ENCODE measurements at regions not wholly inside any gene's neighbourhood (a gene's known extent, or its start where the extent isn't known, plus 50 kb on each side); places are given as distances from the start of the nearest gene placed in this dataset.

GRCh38 chr15:88334436-88334835, 77.9 kb upstream of the NTRK3 start:
- no peak overlapping the region for H3K27ac ChIP-seq
- no peaks in the 10 kb centered on the region for H3K9me3 ChIP-seq
- H3K4me3 ChIP-seq: no peak overlapping the region
- 37 to 41% methylated on average over 4 of the region's 4 CpGs for WGBS, 2 donors
- TF ChIP-seq EP300 (IDR thresholded peaks at IDR 0.05) (no peak), CTCF (IDR thresholded peaks at IDR 0.05) (no peak), POLR2A (IDR thresholded peaks at IDR 0.05) (no peak)
- no peak for DNase-seq (ENCODE audit: low spot score in 2 of 2)
- H3K36me3 ChIP-seq: no peaks in the 10 kb centered on the region
- no peaks in the 10 kb centered on the region for H3K4me1 ChIP-seq
- H3K27me3 ChIP-seq: no peaks in the 10 kb centered on the region

DNA sequence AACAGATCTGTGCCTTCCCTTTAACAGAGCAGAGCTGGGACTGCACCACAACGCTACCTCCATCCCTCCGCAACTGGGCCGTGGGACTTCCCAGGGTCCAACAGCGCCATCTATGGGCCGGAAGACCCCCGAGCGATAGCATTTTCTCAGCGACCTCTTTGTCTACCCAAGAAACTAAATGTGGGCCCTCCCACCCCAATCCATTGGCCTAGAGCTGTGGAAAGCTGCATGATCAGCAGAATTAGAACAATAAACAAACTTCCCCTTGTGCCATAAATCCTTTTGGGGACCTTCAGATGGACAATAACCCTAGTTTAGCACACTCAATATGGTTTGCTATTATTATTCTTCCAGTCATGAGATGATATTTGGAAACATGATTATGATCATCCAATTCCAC, 74.8 kb upstream of the NTRK3 start:
- Histone ChIP-seq H3K27ac (no peak overlapping the region), H3K4me1 (no peaks in the 10 kb centered on the region), H3K9me3 (no peaks in the 10 kb centered on the region), H3K4me3 (no peak overlapping the region), H3K27me3 (no peaks in the 10 kb centered on the region), H3K36me3 (no peaks in the 10 kb centered on the region)
- WGBS, 2 donors: 9 to 27% methylated on average over 8 of the region's 8 CpGs
- TF ChIP-seq CTCF (IDR thresholded peaks at IDR 0.05) (no peak), EP300 (IDR thresholded peaks at IDR 0.05) (no peak), POLR2A (IDR thresholded peaks at IDR 0.05) (no peak)
- DNase-seq (ENCODE audit: low spot score in 2 of 2): no peak

- H3K36me3 ChIP-seq: no peaks in the 10 kb centered on the region
- WGBS, 2 donors: 90% methylated on average over 3 of the region's 3 CpGs
- no peak overlapping the region for H3K27ac ChIP-seq
- no peak for DNase-seq (ENCODE audit: low spot score in 2 of 2)
- no peak overlapping the region for H3K4me3 ChIP-seq
- H3K9me3 ChIP-seq: no peaks in the 10 kb centered on the region
- no peaks in the 10 kb centered on the region for H3K27me3 ChIP-seq
- TF ChIP-seq CTCF (IDR thresholded peaks at IDR 0.05): no peak
- TF ChIP-seq POLR2A (IDR thresholded peaks at IDR 0.05): no peak
- no peak for TF ChIP-seq EP300 (IDR thresholded peaks at IDR 0.05)
- no peaks in the 10 kb centered on the region for H3K4me1 ChIP-seq
Observed at GRCh38 chr15:88326924-88327323, 70.4 kb upstream of the NTRK3 start.

DNA sequence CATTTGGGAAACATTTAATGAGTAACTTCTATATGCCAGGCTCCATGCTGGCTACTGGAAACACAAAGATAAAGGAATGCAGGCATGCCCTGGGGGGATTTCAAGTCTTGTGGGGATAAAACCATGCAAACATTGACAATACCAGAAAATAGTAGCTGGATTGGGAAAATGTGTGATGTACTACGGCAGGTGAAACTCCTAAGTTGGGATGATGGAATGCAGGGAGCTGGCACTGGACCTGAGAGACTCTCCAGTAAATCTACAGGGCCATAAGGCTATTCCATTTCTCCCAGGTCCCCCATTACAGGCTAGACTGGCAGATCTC, 68.2 kb upstream of the NTRK3 start:
- no peaks in the 10 kb centered on the region for H3K36me3 ChIP-seq
- no peaks in the 10 kb centered on the region for H3K27me3 ChIP-seq
- TF ChIP-seq EP300 (IDR thresholded peaks at IDR 0.05) (no peak), POLR2A (IDR thresholded peaks at IDR 0.05) (no peak), CTCF (IDR thresholded peaks at IDR 0.05) (no peak)
- no peak for DNase-seq (ENCODE audit: low spot score in 2 of 2)
- H3K27ac ChIP-seq: no peak overlapping the region
- no peaks in the 10 kb centered on the region for H3K9me3 ChIP-seq
- H3K4me3 ChIP-seq: no peak overlapping the region
- WGBS, 2 donors: 88 to 94% methylated on average over 1 of the region's 1 CpG
- no peaks in the 10 kb centered on the region for H3K4me1 ChIP-seq

DNA sequence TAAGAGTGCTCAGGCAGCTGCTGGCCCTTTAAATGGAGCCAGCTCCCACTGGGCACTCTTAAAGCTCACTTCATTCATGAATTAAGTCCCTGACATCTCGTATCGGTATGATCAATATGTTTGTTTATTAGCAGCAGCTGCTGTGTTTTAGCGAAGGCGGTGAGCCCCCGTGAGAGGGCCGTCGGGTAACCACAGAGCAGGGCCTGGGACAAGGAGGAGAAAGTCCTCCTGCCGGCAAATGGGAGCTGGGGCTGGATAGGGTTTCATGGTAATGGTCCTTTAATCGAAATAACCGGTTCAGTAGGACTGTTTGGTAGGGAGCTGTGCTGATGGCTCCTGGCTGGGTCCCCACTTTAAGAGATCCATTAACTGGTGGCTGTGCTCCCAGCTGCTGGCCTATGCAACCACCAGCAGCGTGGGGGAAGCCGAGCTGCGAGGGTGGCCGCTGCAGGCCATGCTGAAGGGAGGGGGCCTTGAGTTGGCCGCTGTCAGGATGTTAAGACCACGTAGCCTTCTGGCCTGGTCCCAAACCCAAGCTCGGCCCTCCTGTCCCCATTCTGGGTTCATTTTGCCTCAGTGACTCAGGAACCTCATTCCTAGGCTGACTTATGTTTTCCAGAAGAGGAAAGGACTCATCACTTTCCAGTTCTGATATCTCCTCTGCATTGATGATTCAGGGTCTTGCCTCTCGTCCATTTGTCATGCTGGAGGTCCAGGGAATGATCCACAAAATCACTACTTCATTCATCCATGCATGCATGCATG, 67.6 kb upstream of the NTRK3 start:
- no peak for TF ChIP-seq POLR2A (IDR thresholded peaks at IDR 0.05)
- TF ChIP-seq EP300 (IDR thresholded peaks at IDR 0.05): no peak
- TF ChIP-seq CTCF (IDR thresholded peaks at IDR 0.05): no peak

More for the DNA sequence above, 67.6 kb upstream of the NTRK3 start:
- no peaks in the 10 kb centered on the region for H3K36me3 ChIP-seq
- no peaks in the 10 kb centered on the region for H3K9me3 ChIP-seq
- no peak overlapping the region for H3K4me3 ChIP-seq
- H3K4me1 ChIP-seq: no peaks in the 10 kb centered on the region
- H3K27me3 ChIP-seq: no peaks in the 10 kb centered on the region
- H3K27ac ChIP-seq: no peak overlapping the region
- DNase-seq (ENCODE audit: low spot score in 2 of 2): no peak
- 76 to 85% methylated on average over 18 of the region's 18 CpGs for WGBS, 2 donors
